Right cardiac atrium (tissue), 5 donors: ENCODE measurements at regions not wholly inside any gene's neighbourhood (a gene's known extent, or its start where the extent isn't known, plus 50 kb on each side); places are given as distances from the start of the nearest gene placed in this dataset.

Experiments used
- ATAC-seq, 2 donors: fragments of 200-7000 bp; cut with Tn5 transposase; one replicate each; pipeline versions ENCODE4 v1.8.0 to v1.9.1; 2020; ENCODE audit warnings: moderate library complexity in 2 of 2, mild to moderate bottlenecking in 1 of 2
- DNase-seq, 3 donors: peaks; one replicate each; pipeline ENCODE4 v3.0.0-alpha.2; 2020
- H3K27ac ChIP-seq: one replicate; pipeline ENCODE4 v1.5.1; 2013; ENCODE audit warnings: mild to moderate bottlenecking, low read length, control low read depth, moderate library complexity
- H3K27me3 ChIP-seq: one replicate; pipeline ENCODE4 v1.6.1; 2013; ENCODE audit not compliant: control insufficient read depth, insufficient read depth
- H3K4me1 ChIP-seq: one replicate; pipeline ENCODE4 v1.6.1; 2013; ENCODE audit warnings: low read length; ENCODE audit not compliant: control insufficient read depth, insufficient read depth
- H3K4me3 ChIP-seq: one replicate; pipeline ENCODE4 v1.5.1; 2013; ENCODE audit warnings: low read length, control low read depth
- H3K9me3 ChIP-seq: one replicate; pipeline ENCODE4 v1.6.1; 2013; ENCODE audit warnings: low read length; ENCODE audit not compliant: control insufficient read depth
- WGBS: extraction: QIAGEN DNeasy Blood & Tissue Kit; methylation state at CpG from one replicate; pipeline ENCODE4 v1.1.7; 2013; 5-methylcytosine and 5-hydroxymethylcytosine counted together
- intact Hi-C, 4 donors: fragments of 100-400 bp; cut with DNase I; formaldehyde crosslinking; loops; one replicate each; pipeline versions ENCODE4 v1.11.0 to v1.14.0; 2022 to 2023
- donor health status: healthy with polysubstance abuse.
- donor health status: DM: no; HTN: yes; CAD: no.
- donor health status: DM: no; HTN: no; CAD: no.
- donor health status: DM: no; HTN: yes; CAD: no; lungs with severe emphysema.
- donor health status: DM: yes; HTN: yes; CAD: no.

DNA sequence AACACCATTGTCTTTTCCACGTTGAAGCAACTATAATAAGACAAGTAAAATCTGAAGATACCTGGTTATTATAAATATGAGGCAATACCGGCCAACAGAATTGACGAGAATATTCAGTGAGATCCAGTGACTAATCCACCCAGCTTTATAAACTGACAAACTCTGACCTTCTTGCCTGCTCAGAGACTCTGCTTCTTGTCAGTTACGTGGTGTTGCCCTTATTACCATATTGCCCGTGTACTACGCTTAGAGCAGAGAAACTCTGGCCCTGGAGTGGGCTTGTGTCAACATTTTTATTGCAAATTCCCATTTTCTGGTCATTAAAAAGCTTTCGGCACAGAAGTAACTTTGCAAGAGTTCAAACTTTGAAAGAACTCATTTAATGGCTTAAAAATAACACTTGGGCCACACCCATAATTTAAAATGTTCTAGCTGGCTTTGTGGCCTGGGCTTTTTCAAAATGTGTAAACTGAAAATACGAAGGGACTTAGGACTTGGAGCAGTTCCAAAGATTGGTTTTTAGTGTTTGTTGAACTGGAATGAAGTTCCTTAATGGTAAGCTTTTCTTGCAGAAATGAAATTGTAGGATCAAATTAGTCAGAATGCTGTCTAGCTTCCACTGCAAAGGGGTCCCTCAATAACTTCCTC, 266.2 kb downstream of the LMO4 start:
- H3K27ac ChIP-seq = no peak overlapping the region
- WGBS = 68% methylated on average over 8 of the region's 8 CpGs
- ATAC-seq = peak in 1 of 2 donors; percentile 43
- no peak overlapping the region for H3K4me3 ChIP-seq
- H3K9me3 ChIP-seq = no peaks in the 10 kb centered on the region
- intact Hi-C loops = no loop called here
- peaks cover 2% of the 10 kb centered on the region for H3K4me1 ChIP-seq
- H3K27me3 ChIP-seq = no peaks in the 10 kb centered on the region
- no peak for DNase-seq

DNA sequence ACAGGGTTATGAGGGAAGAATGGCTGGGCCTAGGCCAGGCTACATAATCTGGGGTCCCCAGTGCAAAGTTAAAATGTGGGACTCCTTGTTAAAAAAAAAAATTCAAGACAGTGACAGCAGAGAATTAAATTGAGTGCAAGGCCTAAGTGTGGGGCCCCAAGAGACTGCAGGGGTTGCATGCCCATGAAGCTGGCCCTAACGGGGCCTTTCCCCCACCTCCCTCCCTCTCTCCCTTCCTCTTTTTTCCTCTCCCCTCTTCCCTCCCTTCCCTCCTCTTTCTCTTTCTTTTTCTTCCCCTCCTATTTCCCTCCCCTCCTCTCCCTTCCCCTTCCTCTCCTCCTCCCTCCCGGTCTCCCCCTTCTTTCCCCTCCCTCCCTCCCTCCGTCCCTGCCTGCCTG, 266.7 kb downstream of the LMO4 start:
- H3K27me3 ChIP-seq = no peaks in the 10 kb centered on the region
- 58% methylated on average over 3 of the region's 3 CpGs for WGBS

DNA sequence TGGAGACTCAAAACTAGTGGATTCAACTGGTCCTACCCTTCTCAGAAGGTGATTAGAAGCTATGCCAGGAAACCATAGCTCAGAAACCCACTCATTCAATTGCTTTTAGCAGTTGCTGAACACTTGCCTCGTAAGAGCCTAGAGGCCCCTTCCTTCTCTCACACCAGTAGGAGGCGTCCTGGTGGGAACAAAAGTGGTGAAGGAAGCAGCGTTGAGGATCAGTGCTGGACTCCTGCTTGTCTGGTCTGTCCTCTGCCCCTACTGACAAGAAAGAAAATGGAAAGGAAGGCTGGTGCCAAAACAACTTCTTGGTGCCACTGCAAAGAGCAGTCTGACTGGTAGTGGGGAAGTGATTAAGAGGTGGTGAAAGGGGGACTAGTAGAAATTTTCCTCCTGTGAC, 269.7 kb downstream of the LMO4 start:
- ATAC-seq (no peak), DNase-seq (no peak)
- H3K4me1 ChIP-seq = no peaks in the 10 kb centered on the region
- no peaks in the 10 kb centered on the region for H3K27me3 ChIP-seq
- intact Hi-C loops = no loop called here
- no peak overlapping the region for H3K4me3 ChIP-seq
- H3K9me3 ChIP-seq = no peaks in the 10 kb centered on the region
- 71% methylated on average over 3 of the region's 3 CpGs for WGBS
- no peak overlapping the region for H3K27ac ChIP-seq

More for the DNA sequence above, 266.7 kb downstream of the LMO4 start:
- H3K9me3 ChIP-seq = no peaks in the 10 kb centered on the region
- intact Hi-C loops = no loop called here
- H3K4me1 ChIP-seq = peaks cover 2% of the 10 kb centered on the region
- ATAC-seq (no peak), DNase-seq (no peak)
- no peak overlapping the region for H3K27ac ChIP-seq
- H3K4me3 ChIP-seq = no peak overlapping the region

DNA sequence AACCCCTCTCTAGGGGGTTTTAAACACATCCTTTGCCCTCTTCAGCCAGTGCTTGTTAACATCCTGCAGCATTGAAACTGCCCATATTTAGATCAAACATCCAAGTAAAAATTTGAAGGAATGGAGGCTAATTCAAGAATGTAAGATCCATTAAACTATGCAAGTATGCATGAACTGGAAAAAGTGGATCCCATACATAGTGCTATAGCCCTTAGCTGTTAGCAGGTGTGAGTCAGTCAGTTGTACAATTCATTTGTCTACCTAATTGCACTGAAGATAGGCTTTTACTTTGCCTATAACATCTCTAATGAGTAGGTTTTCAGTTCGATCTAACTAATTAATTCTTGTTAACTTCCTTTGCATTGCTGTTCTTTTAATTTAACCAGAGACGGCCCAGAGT, 270.9 kb downstream of the LMO4 start:
- no peaks in the 10 kb centered on the region for H3K27me3 ChIP-seq
- no peaks in the 10 kb centered on the region for H3K9me3 ChIP-seq
- intact Hi-C loops = no loop called here
- DNase-seq = no peak
- ATAC-seq = no peak
- H3K4me3 ChIP-seq = no peak overlapping the region
- no peaks in the 10 kb centered on the region for H3K4me1 ChIP-seq
- 76% methylated on average over 2 of the region's 2 CpGs for WGBS
- no peak overlapping the region for H3K27ac ChIP-seq

DNA sequence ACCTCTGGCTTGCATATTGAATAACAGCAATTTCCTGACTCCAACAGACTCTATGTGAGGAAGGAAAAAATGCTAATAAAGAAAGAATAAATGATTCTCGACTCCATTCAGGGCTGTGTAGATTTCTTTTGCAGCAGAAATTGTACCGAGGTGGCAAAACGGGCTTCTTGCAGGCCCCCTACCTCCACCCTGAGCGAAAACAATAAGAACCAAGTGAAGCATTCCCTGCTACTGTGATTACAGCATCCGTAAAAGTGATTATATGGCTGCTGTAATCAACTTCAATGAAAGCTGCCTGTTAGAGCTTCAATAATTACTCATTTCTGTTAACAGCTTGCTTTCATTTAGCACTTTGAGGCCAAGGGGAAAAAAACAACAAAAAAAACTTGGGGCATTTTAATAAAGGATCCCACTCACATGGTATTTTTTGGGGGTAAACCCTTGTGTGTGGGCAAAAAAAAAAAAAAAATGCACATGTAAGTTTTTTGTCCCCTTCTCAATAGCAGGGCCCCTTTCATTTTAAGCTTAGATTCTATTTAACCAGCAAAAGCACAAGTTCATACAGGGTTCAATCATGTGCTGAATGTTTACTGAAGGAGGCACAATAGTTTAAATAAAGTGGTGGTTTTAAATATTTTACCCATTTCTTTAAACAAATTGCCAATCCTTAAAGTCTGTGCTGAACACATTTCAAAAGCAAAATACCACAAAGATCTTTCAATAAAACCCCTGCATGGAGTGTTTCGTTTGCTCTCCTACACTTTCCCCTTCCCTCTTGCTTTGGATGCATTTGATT, 271.6 kb downstream of the LMO4 start:
- Histone ChIP-seq H3K27me3 (no peaks in the 10 kb centered on the region), H3K4me1 (no peaks in the 10 kb centered on the region), H3K27ac (no peak overlapping the region), H3K4me3 (no peak overlapping the region), H3K9me3 (no peaks in the 10 kb centered on the region)
- intact Hi-C loops = no loop called here
- ATAC-seq (no peak), DNase-seq (no peak)
- 58% methylated on average over 6 of the region's 6 CpGs for whole genome bisulfite sequencing

DNA sequence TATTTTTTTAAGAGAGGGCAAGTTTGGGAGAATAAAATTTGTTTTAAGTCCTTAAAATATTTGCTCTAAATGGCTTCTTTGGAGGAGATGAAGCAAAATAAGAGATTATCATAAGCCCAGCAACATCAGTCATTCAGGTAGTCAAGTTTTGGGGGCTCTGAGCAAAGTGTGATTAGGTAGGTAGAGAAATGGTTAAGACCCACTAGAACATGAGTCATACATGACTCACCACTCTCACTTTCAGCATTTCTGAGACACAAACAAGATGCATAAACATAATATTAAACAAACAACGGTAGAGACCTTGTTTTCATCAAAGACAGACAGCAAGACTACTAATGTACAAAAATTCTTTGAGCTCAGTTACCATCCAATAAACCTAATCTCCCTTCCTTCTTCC, 272.2 kb downstream of the LMO4 start:
- DNase-seq = no peak
- Histone ChIP-seq H3K4me1 (no peaks in the 10 kb centered on the region), H3K9me3 (no peaks in the 10 kb centered on the region), H3K4me3 (no peak overlapping the region), H3K27me3 (no peaks in the 10 kb centered on the region), H3K27ac (no peak overlapping the region)
- intact Hi-C loops = no loop called here
- no peak for ATAC-seq
- WGBS = 33% methylated on average over 1 of the region's 1 CpG

DNA sequence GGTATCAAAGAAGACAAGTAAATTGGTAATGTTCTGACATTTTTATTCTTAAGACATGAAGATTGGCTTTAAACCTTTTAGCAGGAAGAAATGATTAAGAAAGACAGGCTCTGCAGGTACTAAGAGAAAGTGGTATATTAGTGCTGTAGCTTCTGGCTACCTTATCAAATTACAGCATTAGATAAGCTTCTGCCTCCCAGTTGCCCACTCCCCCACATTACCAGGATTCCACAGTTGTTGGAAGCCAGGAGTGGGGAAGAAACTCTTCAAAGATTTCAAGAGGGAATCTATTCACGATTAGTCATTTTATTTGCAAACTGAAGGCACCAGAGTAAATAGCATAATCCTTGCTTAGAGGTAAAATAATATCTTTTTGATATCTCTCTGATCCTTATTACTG, 274.9 kb downstream of the LMO4 start:
- 60% methylated on average over 1 of the region's 1 CpG for WGBS
- no peaks in the 10 kb centered on the region for H3K27me3 ChIP-seq
- no peak for ATAC-seq

DNA sequence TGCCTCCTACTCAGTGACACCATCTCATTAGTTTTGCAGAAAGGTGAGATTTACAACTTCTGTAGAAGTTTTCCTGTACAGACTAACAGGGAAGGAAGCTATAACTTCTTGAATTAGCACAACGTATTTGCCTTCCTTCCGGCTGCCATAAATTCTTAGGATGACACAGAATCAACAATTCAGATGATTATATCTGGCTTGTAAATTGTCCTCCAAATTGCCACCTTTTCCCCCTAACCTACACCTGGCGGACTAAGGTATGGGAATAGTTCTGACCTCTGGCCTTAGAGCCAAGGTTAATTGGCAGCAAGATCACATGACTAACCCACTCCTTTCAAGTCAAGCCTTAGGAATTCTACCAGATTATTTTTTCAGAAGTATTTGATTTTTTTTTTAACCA, 284.3 kb downstream of the LMO4 start:
- 72% methylated on average over 3 of the region's 3 CpGs for WGBS
- Histone ChIP-seq H3K4me1 (no peaks in the 10 kb centered on the region), H3K9me3 (no peaks in the 10 kb centered on the region), H3K4me3 (no peak overlapping the region), H3K27ac (no peak overlapping the region), H3K27me3 (no peaks in the 10 kb centered on the region)
- ATAC-seq (no peak), DNase-seq (no peak)
- intact Hi-C loops = no loop called here

More for the DNA sequence above, 274.9 kb downstream of the LMO4 start:
- no peak overlapping the region for H3K27ac ChIP-seq
- H3K4me3 ChIP-seq = no peak overlapping the region
- H3K9me3 ChIP-seq = no peaks in the 10 kb centered on the region
- intact Hi-C loops = no loop called here
- no peak for DNase-seq
- no peaks in the 10 kb centered on the region for H3K4me1 ChIP-seq

DNA sequence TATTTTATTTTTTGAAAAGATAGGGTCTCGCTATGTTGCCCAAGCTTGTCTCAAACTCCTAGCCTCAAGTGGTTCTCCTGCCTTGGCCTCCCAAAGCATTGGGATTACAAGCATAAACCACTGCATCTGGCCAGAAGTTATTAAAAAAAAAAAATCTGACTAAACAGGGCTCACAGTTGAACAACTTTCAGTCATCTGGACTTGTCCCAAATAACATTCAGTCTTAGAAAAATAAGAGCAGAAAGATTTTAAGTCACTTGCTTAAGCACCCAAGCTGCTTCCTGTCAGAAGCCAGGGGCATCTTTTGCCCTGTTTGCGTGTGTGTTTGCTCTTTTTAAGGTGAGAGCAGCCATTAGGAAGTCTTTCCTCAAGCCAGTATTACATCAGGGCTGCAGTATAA, 286.8 kb downstream of the LMO4 start:
- no peak overlapping the region for H3K27ac ChIP-seq
- 75% methylated on average over 2 of the region's 2 CpGs for WGBS

DNA sequence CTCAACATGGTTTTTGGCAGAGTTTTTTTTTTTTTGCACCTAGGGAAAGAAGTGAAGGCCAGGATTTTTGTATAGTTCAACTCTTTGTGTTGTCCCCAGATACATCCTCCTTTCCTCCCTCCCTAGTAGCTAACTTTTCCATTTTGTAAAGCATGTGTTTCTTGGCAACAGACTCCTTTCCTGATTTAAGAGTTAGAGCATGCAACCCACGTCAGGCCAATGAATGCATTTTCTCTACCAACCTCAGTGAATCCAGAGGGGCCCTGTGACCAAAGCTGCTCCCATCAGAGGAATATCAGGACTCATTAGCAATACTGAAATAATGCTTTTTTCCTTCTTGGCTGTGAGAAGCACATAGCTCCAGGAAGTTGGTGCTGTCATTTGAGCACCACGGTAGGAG, 287.2 kb downstream of the LMO4 start:
- no peak for ATAC-seq
- H3K4me1 ChIP-seq = no peaks in the 10 kb centered on the region
- intact Hi-C loops = no loop called here
- no peak for DNase-seq
- no peak overlapping the region for H3K27ac ChIP-seq
- H3K27me3 ChIP-seq = no peaks in the 10 kb centered on the region
- no peaks in the 10 kb centered on the region for H3K9me3 ChIP-seq
- WGBS = 42% methylated on average over 2 of the region's 2 CpGs
- H3K4me3 ChIP-seq = no peak overlapping the region

More for the DNA sequence above, 286.8 kb downstream of the LMO4 start:
- H3K9me3 ChIP-seq = no peaks in the 10 kb centered on the region
- H3K4me1 ChIP-seq = no peaks in the 10 kb centered on the region
- H3K4me3 ChIP-seq = no peak overlapping the region
- no peaks in the 10 kb centered on the region for H3K27me3 ChIP-seq
- DNase-seq = no peak
- intact Hi-C loops = no loop called here
- no peak for ATAC-seq

DNA sequence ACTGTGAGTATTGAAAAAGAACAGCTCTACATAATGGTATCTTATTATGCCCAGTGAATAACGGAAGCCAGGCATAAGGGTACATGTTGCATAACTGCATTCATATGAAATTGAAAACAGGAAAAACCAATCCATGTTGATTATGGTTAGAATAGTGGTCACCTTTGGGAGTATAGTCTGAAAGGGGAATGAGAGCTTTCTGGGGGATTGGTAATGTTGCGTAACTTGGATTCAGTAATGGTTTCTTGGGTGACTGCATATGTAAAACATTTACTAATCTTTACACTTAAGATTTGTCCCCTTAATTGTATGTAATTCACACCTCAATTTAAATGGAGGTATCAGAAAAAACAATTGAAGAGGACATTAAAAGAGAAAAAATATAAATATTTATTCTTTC, 292.1 kb downstream of the LMO4 start:
- no peak overlapping the region for H3K4me3 ChIP-seq
- DNase-seq = no peak
- H3K27me3 ChIP-seq = no peaks in the 10 kb centered on the region
- no peak overlapping the region for H3K27ac ChIP-seq
- H3K4me1 ChIP-seq = no peaks in the 10 kb centered on the region
- intact Hi-C loops = no loop called here
- no peak for ATAC-seq
- WGBS = 95% methylated on average over 2 of the region's 2 CpGs
- H3K9me3 ChIP-seq = no peaks in the 10 kb centered on the region
